Type B pancreatic cell (in vitro differentiated cells): ENCODE measurements at regions not wholly inside any gene's neighbourhood (a gene's known extent, or its start where the extent isn't known, plus 50 kb on each side); places are given as distances from the start of the nearest gene placed in this dataset.

Experiments
- DNase-seq: peaks from one replicate; pipeline ENCODE4 v3.0.0; 2021; ENCODE audit warnings: mixed read lengths; ENCODE audit not compliant: unreplicated experiment; ENCODE audit errors: extremely low spot score
- H3K27ac Mint-ChIP-seq: 2 replicates; pipeline ENCODE4 v1.8.0; 2021; ENCODE audit warnings: mild to moderate bottlenecking, mixed read lengths
- H3K27me3 Mint-ChIP-seq: 2 replicates; pipeline ENCODE4 v1.8.0; 2021; ENCODE audit warnings: mixed read lengths
- H3K36me3 Mint-ChIP-seq: 2 replicates; pipeline ENCODE4 v1.8.0; 2021; ENCODE audit warnings: mixed read lengths
- H3K4me1 Mint-ChIP-seq: one replicate; pipeline ENCODE4 v1.8.0; 2021; ENCODE audit warnings: mixed read lengths; ENCODE audit not compliant: unreplicated experiment
- H3K4me3 Mint-ChIP-seq: 2 replicates; pipeline ENCODE4 v1.8.0; 2021; ENCODE audit warnings: mild to moderate bottlenecking, mixed read lengths
- H3K9me3 Mint-ChIP-seq: 2 replicates; pipeline ENCODE4 v1.8.0; 2021; ENCODE audit warnings: mixed read lengths
- CTCF ChIP-seq: fragments of 200-600 bp; sonication (generic); conservative IDR thresholded peaks from 2 replicates; pipeline ENCODE4 v1.5.0; 2021; ENCODE audit warnings: antibody characterized with exemption, mild to moderate bottlenecking

DNA sequence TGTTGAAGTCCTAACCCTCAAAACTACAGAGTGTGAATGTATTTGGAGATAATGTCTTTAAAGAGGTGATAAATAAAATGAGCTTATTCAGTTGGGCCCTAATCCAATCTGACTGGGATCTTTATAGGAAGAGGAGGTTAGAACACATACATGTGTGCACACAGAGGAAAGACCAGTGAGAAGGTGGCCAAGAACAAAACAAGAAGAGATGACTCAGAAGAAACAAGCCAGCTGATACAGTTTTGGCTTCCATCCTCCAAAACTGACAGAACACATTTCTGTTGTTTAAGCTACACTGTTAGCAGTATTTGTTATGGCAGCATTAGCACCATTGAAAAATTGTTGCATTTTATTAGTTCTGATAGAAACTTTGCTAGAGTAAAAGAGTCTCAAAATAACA lies 609.3 kb upstream of the IMPG1 start:
- H3K9me3 Mint-ChIP-seq, result no peaks in the 10 kb centered on the region
- H3K27me3 Mint-ChIP-seq, result no peaks in the 10 kb centered on the region
- H3K27ac Mint-ChIP-seq, result no peak overlapping the region
- H3K4me1 Mint-ChIP-seq, result no peaks in the 10 kb centered on the region
- H3K4me3 Mint-ChIP-seq, result no peak overlapping the region
- no peaks in the 10 kb centered on the region for H3K36me3 Mint-ChIP-seq
- no peak for TF ChIP-seq CTCF
- no peak for DNase-seq

GRCh38 chr6:76677017-76677416 lies 604.6 kb upstream of the IMPG1 start:
- no peaks in the 10 kb centered on the region for H3K36me3 Mint-ChIP-seq
- H3K27ac Mint-ChIP-seq, result no peak overlapping the region

DNA sequence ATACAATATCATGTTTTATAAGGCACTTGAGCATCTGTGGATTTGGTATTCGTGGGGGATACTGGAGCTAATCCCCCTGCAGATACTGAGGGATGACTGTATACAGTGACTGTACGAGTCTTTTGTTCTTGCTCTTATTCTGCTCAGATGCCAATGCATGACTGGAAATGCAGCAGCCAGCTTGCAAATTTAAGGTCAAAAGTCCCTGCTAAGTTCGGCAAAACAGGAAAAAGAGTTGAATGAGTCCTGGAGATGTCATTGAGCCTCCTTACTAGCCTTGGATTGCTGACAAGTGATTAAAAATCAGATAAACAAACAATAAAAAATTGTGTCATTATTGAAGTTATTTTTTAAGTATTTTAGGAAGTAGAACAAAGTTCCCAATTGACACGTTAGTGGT lies 599.3 kb upstream of the IMPG1 start:
- Mint-ChIP-seq H3K9me3 (no peaks in the 10 kb centered on the region), H3K27me3 (no peaks in the 10 kb centered on the region), H3K36me3 (no peaks in the 10 kb centered on the region), H3K4me3 (no peak overlapping the region), H3K4me1 (no peaks in the 10 kb centered on the region), H3K27ac (no peak overlapping the region)
- no peak for TF ChIP-seq CTCF
- no peak for DNase-seq

More at GRCh38 chr6:76677017-76677416, 604.6 kb upstream of the IMPG1 start:
- H3K4me1 Mint-ChIP-seq, result no peaks in the 10 kb centered on the region
- H3K9me3 Mint-ChIP-seq, result no peaks in the 10 kb centered on the region
- H3K27me3 Mint-ChIP-seq, result no peaks in the 10 kb centered on the region
- TF ChIP-seq CTCF, result no peak
- no peak overlapping the region for H3K4me3 Mint-ChIP-seq
- DNase-seq, result no peak

DNA sequence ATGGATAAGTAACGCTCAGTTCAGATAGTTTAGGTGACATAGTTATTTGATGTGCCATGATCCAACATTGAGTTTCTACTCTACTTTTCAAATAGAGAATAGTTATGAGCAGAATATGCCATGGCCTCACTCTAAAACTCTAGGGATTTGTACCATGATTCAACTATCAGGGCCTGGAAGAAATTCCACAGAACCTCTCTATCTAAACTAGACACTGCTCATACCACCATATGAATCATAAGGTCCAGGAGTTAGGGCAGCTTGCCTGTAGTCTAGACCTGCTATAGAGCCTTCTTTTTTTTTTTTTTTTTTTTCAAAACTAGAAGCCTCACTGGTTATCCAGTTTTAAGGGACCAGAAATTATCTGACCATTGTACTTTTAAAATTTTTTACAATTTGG lies 571.8 kb upstream of the IMPG1 start:
- no peak for DNase-seq
- Mint-ChIP-seq H3K4me3 (no peak overlapping the region), H3K27me3 (peaks cover 3% of the 10 kb centered on the region), H3K4me1 (no peaks in the 10 kb centered on the region), H3K9me3 (no peaks in the 10 kb centered on the region), H3K36me3 (no peaks in the 10 kb centered on the region), H3K27ac (no peak overlapping the region)
- no peak for TF ChIP-seq CTCF

GRCh38 chr6:76639941-76640340 lies 567.5 kb upstream of the IMPG1 start:
- H3K27me3 Mint-ChIP-seq, result peaks cover 3% of the 10 kb centered on the region
- H3K36me3 Mint-ChIP-seq, result no peaks in the 10 kb centered on the region
- TF ChIP-seq CTCF, result no peak
- no peak overlapping the region for H3K27ac Mint-ChIP-seq
- H3K4me1 Mint-ChIP-seq, result no peaks in the 10 kb centered on the region
- no peaks in the 10 kb centered on the region for H3K9me3 Mint-ChIP-seq
- DNase-seq, result no peak
- no peak overlapping the region for H3K4me3 Mint-ChIP-seq

GRCh38 chr6:76634695-76635094 lies 562.2 kb upstream of the IMPG1 start:
- H3K36me3 Mint-ChIP-seq, result no peaks in the 10 kb centered on the region
- no peaks in the 10 kb centered on the region for H3K4me1 Mint-ChIP-seq
- no peaks in the 10 kb centered on the region for H3K9me3 Mint-ChIP-seq
- no peak for TF ChIP-seq CTCF
- H3K27ac Mint-ChIP-seq, result no peak overlapping the region
- H3K4me3 Mint-ChIP-seq, result no peak overlapping the region
- DNase-seq, result no peak
- peaks cover under 1% of the 10 kb centered on the region for H3K27me3 Mint-ChIP-seq
